GM12892 (cell line): ENCODE measurements at regions not wholly inside any gene's neighbourhood (a gene's known extent, or its start where the extent isn't known, plus 50 kb on each side); places are given as distances from the start of the nearest gene placed in this dataset.

ENCODE experiments used
- POLR2A ChIP-seq: IDR thresholded peaks from 2 replicates; pipeline ENCODE4 v1.6.1; 2011; ENCODE audit warnings: low read depth, low read length, control low read depth
- POLR2AphosphoS5 ChIP-seq: IDR thresholded peaks from 2 replicates; pipeline ENCODE4 v1.6.1; 2011; ENCODE audit warnings: low read depth, low read length, control low read depth

- TF ChIP-seq POLR2A (no peak), POLR2AphosphoS5 (no peak)
These were observed 211.5 kb upstream of the PWP1 start for GRCh38 chr12:107474099-107474498.
